Stomach (tissue), 4 donors: ENCODE measurements at regions not wholly inside any gene's neighbourhood (a gene's known extent, or its start where the extent isn't known, plus 50 kb on each side); places are given as distances from the start of the nearest gene placed in this dataset.

ENCODE experiments used
- CTCF ChIP-seq, 7 experiments: fragments of 450-650 bp in 4 of 7; fragments of 200-600 bp in 3 of 7; sonication (generic) in 3 of 7; IDR thresholded peaks; one replicate each; pipeline ENCODE4 v1.5.1; 2016 to 2019; ENCODE audit warnings: antibody characterized with exemption in 7 of 7, control low read depth in 2 of 7, mild to moderate bottlenecking in 1 of 7
- POLR2AphosphoS5 ChIP-seq, 3 donors: sonication (generic); formaldehyde crosslinking; IDR thresholded peaks; one replicate each; pipeline ENCODE4 v1.6.1; 2016; ENCODE audit warnings: antibody characterized with exemption in 3 of 3

DNA sequence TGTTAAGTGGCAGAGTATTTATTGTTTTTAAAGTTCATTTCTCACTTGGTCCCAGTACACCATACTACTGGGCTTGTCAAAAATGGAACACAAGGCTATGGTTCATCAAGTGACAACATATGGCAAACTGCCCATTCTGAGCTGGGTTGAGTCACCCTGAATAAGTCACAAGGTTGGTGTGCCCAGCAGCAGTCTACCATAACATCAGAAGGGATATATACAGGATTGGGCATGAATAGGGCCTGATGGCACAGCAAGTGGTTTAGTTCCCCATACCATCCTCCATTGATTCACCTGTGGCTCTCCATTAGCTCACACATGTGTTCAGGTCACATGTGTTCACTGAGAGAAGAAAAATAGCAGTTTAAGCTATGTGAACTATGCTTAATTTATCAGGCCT, 249.8 kb upstream of the PRDM9 start:
- TF ChIP-seq CTCF (IDR thresholded peaks at IDR 0.05), result no peak
- TF ChIP-seq POLR2AphosphoS5 (IDR thresholded peaks at IDR 0.05), result no peak
